H9 (cell line): ENCODE measurements at regions not wholly inside any gene's neighbourhood (a gene's known extent, or its start where the extent isn't known, plus 50 kb on each side); places are given as distances from the start of the nearest gene placed in this dataset.

Experiments used
- DNase-seq: peaks from one replicate; pipeline ENCODE4 v3.0.0-alpha.2; 2017
- H2AFZ ChIP-seq: one replicate; pipeline ENCODE4 v1.6.1; 2013; ENCODE audit warnings: mild to moderate bottlenecking, low read length, control low read depth, moderate library complexity
- H2AK5ac ChIP-seq: 2 replicates; pipeline ENCODE4 v1.6.1; 2013; ENCODE audit warnings: low read length, control low read depth, mixed read lengths; ENCODE audit not compliant: insufficient read length
- H2BK120ac ChIP-seq: one replicate; pipeline ENCODE4 v1.6.1; 2013; ENCODE audit warnings: low read depth, mild to moderate bottlenecking, low read length, control low read depth, inconsistent platforms; ENCODE audit not compliant: poor library complexity, severe bottlenecking
- H2BK12ac ChIP-seq: 2 replicates; pipeline ENCODE4 v1.6.1; 2013; ENCODE audit warnings: low read length, control low read depth, mixed read lengths, low read depth; ENCODE audit not compliant: insufficient read length
- H2BK15ac ChIP-seq: 2 replicates; pipeline ENCODE4 v1.6.1; 2013; ENCODE audit warnings: low read depth, low read length, control low read depth
- H2BK20ac ChIP-seq: one replicate; pipeline ENCODE4 v1.6.1; 2013; ENCODE audit warnings: low read depth, mild to moderate bottlenecking, low read length, control low read depth, inconsistent platforms; ENCODE audit not compliant: poor library complexity, severe bottlenecking
- H2BK5ac ChIP-seq: 2 replicates; pipeline ENCODE4 v1.6.1; 2013; ENCODE audit warnings: low read length, control low read depth, mixed read lengths; ENCODE audit not compliant: insufficient read length
- H3K14ac ChIP-seq: 2 replicates; pipeline ENCODE4 v1.6.1; 2013; ENCODE audit warnings: low read length, control low read depth; ENCODE audit not compliant: insufficient read depth
- H3K18ac ChIP-seq: 2 replicates; pipeline ENCODE4 v1.6.1; 2013; ENCODE audit warnings: low read depth, mild to moderate bottlenecking, mixed read lengths, low read length, control low read depth; ENCODE audit not compliant: insufficient read length
- H3K23ac ChIP-seq: 2 replicates; pipeline ENCODE4 v1.6.1; 2013; ENCODE audit warnings: low read length, control low read depth, mixed read lengths, low read depth; ENCODE audit not compliant: insufficient read length
- H3K23me2 ChIP-seq: 2 replicates; pipeline ENCODE4 v1.6.1; 2013; ENCODE audit warnings: low read depth, mild to moderate bottlenecking, mixed read lengths, low read length, control low read depth; ENCODE audit not compliant: insufficient read length, poor library complexity, severe bottlenecking
- H3K27ac ChIP-seq: 2 replicates; pipeline ENCODE4 v1.5.1; 2013; ENCODE audit warnings: low read length, control low read depth, mixed read lengths, low read depth; ENCODE audit not compliant: insufficient read length
- H3K27me3 ChIP-seq: 2 replicates; pipeline ENCODE4 v1.6.1; 2013; ENCODE audit warnings: low read length, control low read depth, inconsistent platforms; ENCODE audit not compliant: insufficient read depth
- H3K4ac ChIP-seq: 2 replicates; pipeline ENCODE4 v1.6.1; 2013; ENCODE audit warnings: low read depth, mild to moderate bottlenecking, control low read depth, inconsistent platforms, low read length, moderate library complexity
- H3K4me1 ChIP-seq: 2 replicates; pipeline ENCODE4 v1.6.1; 2013; ENCODE audit warnings: low read length, control low read depth, inconsistent platforms; ENCODE audit not compliant: insufficient read depth
- H3K4me2 ChIP-seq: 2 replicates; pipeline ENCODE4 v1.6.1; 2013; ENCODE audit warnings: low read length, control low read depth, mixed read lengths; ENCODE audit not compliant: insufficient read length, insufficient read depth
- H3K56ac ChIP-seq: 2 replicates; pipeline ENCODE4 v1.6.1; 2013; ENCODE audit warnings: low read depth, mild to moderate bottlenecking, mixed read lengths, low read length, control low read depth; ENCODE audit not compliant: insufficient read length
- H3K79me1 ChIP-seq: 2 replicates; pipeline ENCODE4 v1.6.1; 2013; ENCODE audit warnings: low read depth, mild to moderate bottlenecking, moderate library complexity, low read length, control low read depth, inconsistent platforms; ENCODE audit not compliant: insufficient read depth, poor library complexity, severe bottlenecking
- H3K79me2 ChIP-seq: 2 replicates; pipeline ENCODE4 v1.6.1; 2013; ENCODE audit warnings: low read length, control low read depth, inconsistent platforms; ENCODE audit not compliant: insufficient read depth
- H3K9ac ChIP-seq: 2 replicates; pipeline ENCODE4 v1.6.1; 2013; ENCODE audit warnings: low read length, control low read depth, mixed read lengths; ENCODE audit not compliant: insufficient read length; ENCODE audit errors: extremely low read depth
- H3K9me3 ChIP-seq: one replicate; pipeline ENCODE4 v1.6.1; 2013; ENCODE audit warnings: low read depth, low read length, inconsistent platforms; ENCODE audit not compliant: control insufficient read depth
- H3T11ph ChIP-seq: one replicate; pipeline ENCODE4 v1.6.1; 2013; ENCODE audit warnings: mild to moderate bottlenecking, low read length, control low read depth, inconsistent platforms
- H4K20me1 ChIP-seq: one replicate; pipeline ENCODE4 v1.6.1; 2013; ENCODE audit not compliant: control insufficient read depth, insufficient read length, insufficient read depth
- H4K5ac ChIP-seq: 2 replicates; pipeline ENCODE4 v1.6.1; 2013; ENCODE audit warnings: low read depth, mild to moderate bottlenecking, mixed read lengths, low read length, control low read depth; ENCODE audit not compliant: insufficient read length
- H4K8ac ChIP-seq: replicated peaks from 2 replicates; pipeline ENCODE4 v1.6.1; 2013; ENCODE audit warnings: low read length, control low read depth, mixed read lengths, low read depth; ENCODE audit not compliant: insufficient read length
- H4K91ac ChIP-seq: 2 replicates; pipeline ENCODE4 v1.6.1; 2013; ENCODE audit warnings: low read depth, mild to moderate bottlenecking, moderate library complexity, mixed read lengths, low read length, control low read depth; ENCODE audit not compliant: insufficient read length
- H3K27ac Mint-ChIP-seq, 3 experiments: 2 replicates in 2 of 3; 3 replicates in 1 of 3; pipeline ENCODE4 v1.8.0; 2020 to 2021; ENCODE audit warnings: mixed read lengths in 3 of 3, mild to moderate bottlenecking in 1 of 3, moderate library complexity in 1 of 3
- H3K27me3 Mint-ChIP-seq: 2 replicates; pipeline ENCODE4 v1.8.0; 2021; ENCODE audit warnings: low read depth, mild to moderate bottlenecking, moderate library complexity, mixed read lengths
- H3K36me3 Mint-ChIP-seq, 3 experiments: 2 replicates in 2 of 3; 3 replicates in 1 of 3; pipeline ENCODE4 v1.8.0; 2020 to 2021; ENCODE audit warnings: low read depth in 3 of 3, mixed read lengths in 3 of 3; ENCODE audit not compliant: insufficient read depth in 1 of 3
- H3K4me1 Mint-ChIP-seq, 2 experiments: 2 replicates each; pipeline ENCODE4 v1.8.0; 2020; ENCODE audit warnings: mixed read lengths in 2 of 2
- H3K4me3 Mint-ChIP-seq, 2 experiments: 2 replicates in 1 of 2; 3 replicates in 1 of 2; pipeline ENCODE4 v1.8.0; 2020 to 2021; ENCODE audit warnings: mild to moderate bottlenecking in 2 of 2, mixed read lengths in 2 of 2, moderate library complexity in 1 of 2
- H3K9me3 Mint-ChIP-seq, 2 experiments: 2 replicates in 1 of 2; 3 replicates in 1 of 2; pipeline ENCODE4 v1.8.0; 2020; ENCODE audit warnings: mild to moderate bottlenecking in 2 of 2, mixed read lengths in 2 of 2, moderate library complexity in 1 of 2
- CTCF ChIP-seq: fragments of 200-600 bp; sonication (generic); conservative IDR thresholded peaks from 3 replicates; pipeline ENCODE4 v1.8.0; 2021; ENCODE audit warnings: antibody characterized with exemption, mild to moderate bottlenecking
- WGBS: extraction: QIAGEN DNeasy Blood & Tissue Kit; methylation state at CpG from one replicate; pipeline ENCODE4 v1.1.7; 2013; ENCODE audit warnings: missing lambda C conversion rate, low lambda C conversion rate, mixed read lengths; ENCODE audit not compliant: insufficient read length; ENCODE audit errors: extremely low coverage; 5-methylcytosine and 5-hydroxymethylcytosine counted together

GRCh38 chr5:165780901-165781300, 2275.5 kb downstream of the MAT2B start:
- no peaks in the 10 kb centered on the region for H3K27me3 ChIP-seq
- no peaks in the 10 kb centered on the region for H3K23me2 ChIP-seq
- H4K8ac ChIP-seq, result no peak overlapping the region
- no peak overlapping the region for H3T11ph ChIP-seq
- no peaks in the 10 kb centered on the region for H3K9me3 ChIP-seq
- no peak overlapping the region for H2BK12ac ChIP-seq
- no peak for DNase-seq
- no peak overlapping the region for H2AK5ac ChIP-seq
- H3K36me3 Mint-ChIP-seq, result no peaks in the 10 kb centered on the region
- no peak overlapping the region for H2BK5ac ChIP-seq
- H3K18ac ChIP-seq, result no peak overlapping the region
- H3K27me3 Mint-ChIP-seq, result no peaks in the 10 kb centered on the region
- no peak overlapping the region for H3K9ac ChIP-seq
- no peak overlapping the region for H4K91ac ChIP-seq
- no peak overlapping the region for H2BK15ac ChIP-seq
- no peak overlapping the region for H2AFZ ChIP-seq
- TF ChIP-seq CTCF, result no peak
- no peak overlapping the region for H2BK20ac ChIP-seq
- H3K79me1 ChIP-seq, result no peaks in the 10 kb centered on the region
- no peak overlapping the region for H3K4ac ChIP-seq
- peaks cover 0 to 3% of the 10 kb centered on the region in 2 experiments; a peak in 3 of 4 replicates for H3K4me1 Mint-ChIP-seq
- H3K4me3 Mint-ChIP-seq, result no peak overlapping the region
- H3K9me3 Mint-ChIP-seq, result no peaks in the 10 kb centered on the region
- H3K23ac ChIP-seq, result no peak overlapping the region
- no peak overlapping the region for H3K56ac ChIP-seq
- no CpG with 5 or more reads among the region's 5 CpGs for WGBS
- no peak overlapping the region for H3K27ac ChIP-seq
- H3K27ac Mint-ChIP-seq, result no peak overlapping the region
- H3K79me2 ChIP-seq, result no peaks in the 10 kb centered on the region
- H3K4me2 ChIP-seq, result no peak overlapping the region
- H4K5ac ChIP-seq, result no peak overlapping the region
- H4K20me1 ChIP-seq, result no peaks in the 10 kb centered on the region
- H3K14ac ChIP-seq, result no peak overlapping the region
- no peaks in the 10 kb centered on the region; the same call in 1 of the 2 replicates for H3K4me1 ChIP-seq
- no peak overlapping the region for H2BK120ac ChIP-seq
